OCI-LY7 (cell line): ENCODE measurements at regions not wholly inside any gene's neighbourhood (a gene's known extent, or its start where the extent isn't known, plus 50 kb on each side); places are given as distances from the start of the nearest gene placed in this dataset.

Experiments
- BruUV-seq: library from RNA; stranded (reverse); fragments of 400-500 nt; replicated peaks from 2 replicates; lab custom pipeline; 2021; lab: Mats Ljungman, UMichigan
- CTCF ChIA-PET: fragments of 300-600 bp; sonication (Branson Sonifier 250); formaldehyde crosslinking; loops from one replicate; lab custom pipeline; 2022; ENCODE audit warnings: antibody characterized with exemption; ENCODE audit not compliant: unreplicated experiment; lab: Charles Lee
- POLR2A ChIA-PET: fragments of 300-600 bp; sonication (Branson Sonifier 250); formaldehyde crosslinking; loops from one replicate; lab custom pipeline; 2022; ENCODE audit warnings: antibody characterized with exemption; lab: Charles Lee
- DNase-seq: peaks from one replicate; pipeline ENCODE4 v3.0.0-alpha.2; 2015; ENCODE audit warnings: low spot score
- H2AFZ ChIP-seq: fragments of 200-600 bp; sonication (generic), shearing (Covaris generic); 2 replicates; pipeline ENCODE4 v1.6.1; 2014; ENCODE audit warnings: mild to moderate bottlenecking, antibody characterized with exemption, low read length, moderate library complexity
- H3K27ac ChIP-seq: fragments of 200-600 bp; sonication (generic); 2 replicates; pipeline ENCODE4 v1.5.1; 2014; ENCODE audit warnings: mixed run types, low read depth, mild to moderate bottlenecking, moderate library complexity, low read length, inconsistent platforms; ENCODE audit not compliant: poor library complexity, severe bottlenecking
- H3K36me3 ChIP-seq: fragments of 200-600 bp; sonication (generic); 2 replicates; pipeline ENCODE4 v1.6.1; 2014; ENCODE audit warnings: mild to moderate bottlenecking, antibody characterized with exemption, low read length, moderate library complexity, mixed read lengths; ENCODE audit not compliant: insufficient read depth
- H3K4me1 ChIP-seq: fragments of 200-600 bp; sonication (generic); 2 replicates; pipeline ENCODE4 v1.5.1; 2014; ENCODE audit warnings: mild to moderate bottlenecking, low read length; ENCODE audit not compliant: insufficient read depth, poor library complexity, severe bottlenecking
- H3K4me2 ChIP-seq: fragments of 200-600 bp; sonication (generic); 2 replicates; pipeline ENCODE4 v1.6.1; 2014; ENCODE audit warnings: mild to moderate bottlenecking, low read length
- H3K4me3 ChIP-seq: fragments of 200-600 bp; sonication (generic); 2 replicates; pipeline ENCODE4 v1.5.1; 2014; ENCODE audit warnings: mild to moderate bottlenecking, low read depth, low read length; ENCODE audit not compliant: poor library complexity, severe bottlenecking
- H3K79me2 ChIP-seq: fragments of 200-600 bp; sonication (generic); 2 replicates; pipeline ENCODE4 v1.6.1; 2016; ENCODE audit warnings: low read depth, mild to moderate bottlenecking, low read length, moderate library complexity, mixed read lengths; ENCODE audit not compliant: insufficient read depth
- H3K9me2 ChIP-seq: fragments of 200-600 bp; sonication (generic); 2 replicates; pipeline ENCODE4 v1.6.1; 2016; ENCODE audit warnings: mild to moderate bottlenecking, low read length, mixed read lengths; ENCODE audit not compliant: insufficient read depth
- H3K9me3 ChIP-seq: fragments of 200-600 bp; sonication (generic); 2 replicates; pipeline ENCODE4 v1.6.1; 2014; ENCODE audit warnings: mild to moderate bottlenecking, mixed run types, low read length, mixed read lengths
- H4K20me1 ChIP-seq: fragments of 200-600 bp; sonication (generic); 2 replicates; pipeline ENCODE4 v1.6.1; 2014; ENCODE audit warnings: mild to moderate bottlenecking, antibody characterized with exemption, low read length, moderate library complexity, mixed read lengths; ENCODE audit not compliant: insufficient read depth
- CTCF ChIP-seq: fragments of 200-600 bp; sonication (generic); conservative IDR thresholded peaks from 2 replicates; pipeline ENCODE4 v1.5.1; 2014; ENCODE audit warnings: mild to moderate bottlenecking, antibody characterized with exemption, low read length, moderate library complexity, mixed read lengths
- EZH2phosphoT487 ChIP-seq: fragments of 200-600 bp; sonication (generic); IDR thresholded peaks from 2 replicates; pipeline ENCODE4 v1.6.1; 2018; ENCODE audit warnings: low read depth, borderline replicate concordance, mild to moderate bottlenecking, mixed run types, antibody characterized with exemption, low read length, moderate library complexity, mixed read lengths
- intact Hi-C: fragments of 100-400 bp; cut with micrococcal nuclease; formaldehyde crosslinking; loops from one replicate; pipeline ENCODE4 v1.10.0; 2022; ENCODE audit not compliant: unreplicated experiment

DNA sequence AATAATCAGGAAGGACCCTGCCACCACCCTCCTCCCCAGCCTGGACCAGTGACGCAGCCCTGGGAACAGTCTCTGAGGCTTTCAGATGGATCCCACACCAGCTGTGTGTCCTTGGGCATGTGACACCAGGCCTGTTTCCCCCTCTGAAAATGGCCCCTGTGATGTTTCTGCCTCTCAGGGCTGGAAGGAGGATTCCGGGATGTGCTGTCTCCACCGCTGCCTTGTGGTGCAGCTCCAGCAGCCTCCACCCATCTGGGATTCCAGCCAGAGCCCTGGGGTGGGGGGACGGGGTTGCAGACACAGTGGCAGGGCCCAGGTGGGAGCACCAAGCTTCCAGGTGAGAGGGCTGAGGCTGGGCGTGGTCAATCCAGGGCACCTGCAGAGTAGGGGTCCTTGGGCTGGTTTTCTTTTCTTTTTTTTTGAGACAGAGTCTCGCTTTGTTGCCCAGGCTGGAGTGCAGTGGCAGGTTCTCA, 179.7 kb upstream of the IER5L start:
- DNase-seq = no peak
- BruUV-seq = no TSS peak
- CTCF ChIA-PET = no interaction called here
- no peaks in the 10 kb centered on the region for H3K9me2 ChIP-seq
- H3K27ac ChIP-seq = no peak overlapping the region
- no peaks in the 10 kb centered on the region for H3K9me3 ChIP-seq
- POLR2A ChIA-PET = no interaction called here
- H3K79me2 ChIP-seq = no peaks in the 10 kb centered on the region
- no peak overlapping the region for H3K4me2 ChIP-seq
- no peaks in the 10 kb centered on the region for H4K20me1 ChIP-seq
- H3K36me3 ChIP-seq = no peaks in the 10 kb centered on the region
- no peak for TF ChIP-seq CTCF
- no peak for TF ChIP-seq EZH2phosphoT487
- H3K4me1 ChIP-seq = peaks cover 10% of the 10 kb centered on the region
- intact Hi-C loops = no loop called here
- no peak overlapping the region for H3K4me3 ChIP-seq
- no peak overlapping the region for H2AFZ ChIP-seq

GRCh38 chr9:129356871-129357772, 179.1 kb upstream of the IER5L start:
- Histone ChIP-seq H3K79me2 (no peaks in the 10 kb centered on the region), H3K27ac (no peak overlapping the region), H4K20me1 (no peaks in the 10 kb centered on the region), H3K4me3 (no peak overlapping the region), H2AFZ (no peak overlapping the region), H3K36me3 (no peaks in the 10 kb centered on the region), H3K4me1 (peaks cover 3% of the 10 kb centered on the region), H3K9me2 (no peaks in the 10 kb centered on the region), H3K4me2 (no peak overlapping the region), H3K9me3 (no peaks in the 10 kb centered on the region)
- no TSS peak for BruUV-seq
- ChIA-PET CTCF (no interaction called here), POLR2A (no interaction called here)
- TF ChIP-seq CTCF = no peak
- TF ChIP-seq EZH2phosphoT487 = no peak
- no peak for DNase-seq
- intact Hi-C loops = no loop called here

DNA sequence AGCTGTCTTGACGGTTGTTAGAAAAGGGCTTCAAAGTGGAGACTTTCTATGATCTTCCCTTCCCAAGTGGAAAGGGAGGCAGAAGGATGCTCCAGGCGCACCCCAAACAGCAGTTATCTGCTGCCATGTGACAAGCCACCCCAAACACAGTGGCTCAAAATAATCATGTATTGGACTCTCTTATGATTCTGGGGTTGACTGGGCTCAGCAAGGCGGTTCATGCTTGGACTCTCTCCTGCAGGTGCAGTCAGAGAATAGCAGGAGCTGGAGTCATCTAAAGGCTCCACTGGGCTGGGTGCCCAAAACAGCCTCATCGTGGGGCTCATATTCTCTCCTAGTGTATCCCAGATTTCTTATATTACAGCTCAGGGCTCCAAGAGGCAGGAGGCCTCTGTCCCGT, 177.6 kb upstream of the IER5L start:
- POLR2A ChIA-PET = no interaction called here
- BruUV-seq = no TSS peak

More for the DNA sequence above, 177.6 kb upstream of the IER5L start:
- no peak overlapping the region for H2AFZ ChIP-seq
- no peaks in the 10 kb centered on the region for H3K9me3 ChIP-seq
- TF ChIP-seq CTCF = no peak
- no peak for TF ChIP-seq EZH2phosphoT487
- no peak overlapping the region for H3K27ac ChIP-seq
- DNase-seq = no peak
- H3K9me2 ChIP-seq = no peaks in the 10 kb centered on the region
- H4K20me1 ChIP-seq = no peaks in the 10 kb centered on the region
- H3K4me1 ChIP-seq = no peaks in the 10 kb centered on the region
- intact Hi-C loops = no loop called here
- H3K36me3 ChIP-seq = no peaks in the 10 kb centered on the region
- H3K4me2 ChIP-seq = no peak overlapping the region
- H3K4me3 ChIP-seq = no peak overlapping the region
- CTCF ChIA-PET = no interaction called here
- H3K79me2 ChIP-seq = no peaks in the 10 kb centered on the region
